Neural cell (in vitro differentiated cells): ENCODE measurements at regions not wholly inside any gene's neighbourhood (a gene's known extent, or its start where the extent isn't known, plus 50 kb on each side); places are given as distances from the start of the nearest gene placed in this dataset.

Experiments used
- H2AFZ ChIP-seq: fragments of 200-600, 300-800 bp; sonication (generic), shearing (Covaris generic); 2 replicates; pipeline ENCODE4 v1.6.0; 2014; ENCODE audit warnings: low read depth, mild to moderate bottlenecking, antibody characterized with exemption, low read length, moderate library complexity
- H3F3A ChIP-seq: fragments of 200-600 bp; shearing (Covaris generic); 2 replicates; pipeline ENCODE4 v1.6.1; 2016; ENCODE audit warnings: mild to moderate bottlenecking, moderate library complexity, mixed read lengths, antibody characterized with exemption, low read length; ENCODE audit not compliant: insufficient read depth, poor library complexity, severe bottlenecking
- H3K27ac ChIP-seq: fragments of 200-600, 300-800 bp; sonication (generic), shearing (Covaris generic); 2 replicates; pipeline ENCODE4 v1.5.1; 2014; ENCODE audit warnings: mild to moderate bottlenecking, low read length, moderate library complexity
- H3K27me3 ChIP-seq: fragments of 300-800, 200-600 bp; sonication (generic), shearing (Covaris generic); 2 replicates; pipeline ENCODE4 v1.6.0; 2014; ENCODE audit warnings: mild to moderate bottlenecking, low read depth, low read length, moderate library complexity; ENCODE audit not compliant: insufficient read depth
- H3K36me3 ChIP-seq: fragments of 300-800, 200-600 bp; sonication (generic), shearing (Covaris generic); 2 replicates; pipeline ENCODE4 v1.5.1; 2014; ENCODE audit warnings: mild to moderate bottlenecking, antibody characterized with exemption, low read length, moderate library complexity; ENCODE audit not compliant: insufficient read depth
- H3K4me2 ChIP-seq: fragments of 300-800, 200-600 bp; sonication (generic), shearing (Covaris generic); 2 replicates; pipeline ENCODE4 v1.6.0; 2014; ENCODE audit warnings: mild to moderate bottlenecking, low read length
- H3K4me3 ChIP-seq: fragments of 300-800, 200-600 bp; sonication (generic), shearing (Covaris generic); 2 replicates; pipeline ENCODE4 v1.5.1; 2014; ENCODE audit warnings: mild to moderate bottlenecking, low read length, moderate library complexity
- H3K79me2 ChIP-seq: fragments of 200-600 bp; shearing (Covaris generic); replicated peaks from 2 replicates; pipeline ENCODE4 v1.6.0; 2014; ENCODE audit warnings: mild to moderate bottlenecking, low read length, moderate library complexity; ENCODE audit not compliant: insufficient read depth
- H3K9ac ChIP-seq: fragments of 300-800, 200-600 bp; sonication (generic), shearing (Covaris generic); 2 replicates; pipeline ENCODE4 v1.6.1; 2016; ENCODE audit warnings: mild to moderate bottlenecking, low read length, mixed read lengths
- H3K9me2 ChIP-seq: fragments of 200-600 bp; shearing (Covaris generic); 2 replicates; pipeline ENCODE4 v1.6.1; 2016; ENCODE audit warnings: mild to moderate bottlenecking, low read length, mixed read lengths; ENCODE audit not compliant: insufficient read depth
- H3K9me3 ChIP-seq: fragments of 200-600, 300-800 bp; sonication (generic), shearing (Covaris generic); 2 replicates; pipeline ENCODE4 v1.6.1; 2016; ENCODE audit warnings: mild to moderate bottlenecking, mixed run types, low read length, moderate library complexity, mixed read lengths
- H4K20me1 ChIP-seq: fragments of 200-600 bp; shearing (Covaris generic); 2 replicates; pipeline ENCODE4 v1.6.1; 2016; ENCODE audit warnings: mild to moderate bottlenecking, mixed run types; ENCODE audit not compliant: insufficient read depth
- CTCF ChIP-seq: fragments of 450-650 bp; IDR thresholded peaks from 2 replicates; pipeline ENCODE4 v1.5.1; 2014; ENCODE audit warnings: antibody characterized with exemption, mild to moderate bottlenecking, moderate library complexity; ENCODE audit not compliant: poor library complexity, severe bottlenecking
- EP300 ChIP-seq: fragments of 450-650 bp; conservative IDR thresholded peaks from 2 replicates; pipeline ENCODE4 v1.6.1; 2014; ENCODE audit warnings: antibody characterized with exemption, mild to moderate bottlenecking, moderate library complexity; ENCODE audit not compliant: poor library complexity, severe bottlenecking
- EZH2 ChIP-seq: fragments of 200-600, 300-800 bp; shearing (Covaris generic), sonication (generic); IDR thresholded peaks from 2 replicates; pipeline ENCODE4 v1.6.1; 2014; ENCODE audit warnings: antibody characterized with exemption, low read length, borderline replicate concordance, mild to moderate bottlenecking; ENCODE audit not compliant: insufficient read depth, poor library complexity, severe bottlenecking
- MXI1 ChIP-seq: fragments of 450-650 bp; conservative IDR thresholded peaks from 2 replicates; pipeline ENCODE4 v1.6.1; 2014; ENCODE audit warnings: antibody characterized with exemption, mild to moderate bottlenecking; ENCODE audit not compliant: poor library complexity, severe bottlenecking
- POLR2AphosphoS5 ChIP-seq: IDR thresholded peaks from 2 replicates; pipeline ENCODE4 v1.6.1; 2012
- RAD21 ChIP-seq: fragments of 450-650 bp; conservative IDR thresholded peaks from 2 replicates; pipeline ENCODE4 v1.6.1; 2014; ENCODE audit warnings: antibody characterized with exemption, mild to moderate bottlenecking, moderate library complexity
- REST ChIP-seq: IDR thresholded peaks from 2 replicates; pipeline ENCODE4 v1.6.1; 2012; ENCODE audit warnings: borderline replicate concordance
- SMC3 ChIP-seq: fragments of 450-650 bp; conservative IDR thresholded peaks from 2 replicates; pipeline ENCODE4 v1.6.1; 2014; ENCODE audit warnings: antibody characterized with exemption, mild to moderate bottlenecking, moderate library complexity; ENCODE audit not compliant: poor library complexity
- TAF1 ChIP-seq: IDR thresholded peaks from 2 replicates; pipeline ENCODE4 v1.6.1; 2012; ENCODE audit warnings: low read depth

GRCh38 chr11:91596111-91596510, 628.5 kb upstream of the FAT3 start:
- no peak overlapping the region for H3K4me3 ChIP-seq
- H4K20me1 ChIP-seq, result no peaks in the 10 kb centered on the region
- H3K9me2 ChIP-seq, result no peaks in the 10 kb centered on the region
- no peaks in the 10 kb centered on the region for H3K79me2 ChIP-seq
- H3K27me3 ChIP-seq, result no peaks in the 10 kb centered on the region
- no peak overlapping the region for H2AFZ ChIP-seq
- no peaks in the 10 kb centered on the region for H3K9me3 ChIP-seq
- H3K27ac ChIP-seq, result no peak overlapping the region
- no peak overlapping the region for H3K4me2 ChIP-seq
- TF ChIP-seq TAF1 (no peak), RAD21 (no peak), EZH2 (no peak), MXI1 (no peak), POLR2AphosphoS5 (no peak), EP300 (no peak), SMC3 (no peak), CTCF (no peak), REST (no peak)
- no peak overlapping the region for H3K9ac ChIP-seq
- H3F3A ChIP-seq, result no peaks in the 10 kb centered on the region
- H3K36me3 ChIP-seq, result no peaks in the 10 kb centered on the region

GRCh38 chr11:91591021-91591420, 633.6 kb upstream of the FAT3 start:
- Histone ChIP-seq H3K36me3 (no peaks in the 10 kb centered on the region), H3F3A (no peaks in the 10 kb centered on the region), H4K20me1 (no peaks in the 10 kb centered on the region), H3K4me3 (no peak overlapping the region), H2AFZ (no peak overlapping the region), H3K9me3 (no peaks in the 10 kb centered on the region), H3K27ac (no peak overlapping the region), H3K79me2 (no peaks in the 10 kb centered on the region), H3K4me2 (no peak overlapping the region), H3K27me3 (no peaks in the 10 kb centered on the region), H3K9me2 (no peaks in the 10 kb centered on the region), H3K9ac (no peak overlapping the region)
- no peak for TF ChIP-seq EP300
- TF ChIP-seq MXI1, result no peak
- no peak for TF ChIP-seq RAD21
- TF ChIP-seq POLR2AphosphoS5, result no peak
- TF ChIP-seq EZH2, result no peak
- TF ChIP-seq REST, result no peak
- TF ChIP-seq CTCF, result no peak
- TF ChIP-seq SMC3, result no peak
